DND-41 (cell line): ENCODE measurements at regions not wholly inside any gene's neighbourhood (a gene's known extent, or its start where the extent isn't known, plus 50 kb on each side); places are given as distances from the start of the nearest gene placed in this dataset.

Experiments used
- EZH2 ChIP-seq: IDR thresholded peaks from 3 replicates; pipeline ENCODE4 v1.6.1; 2012; ENCODE audit warnings: borderline replicate concordance, low read depth, mild to moderate bottlenecking, moderate library complexity, low read length, inconsistent platforms; ENCODE audit not compliant: severe bottlenecking
- TF ChIP-seq, protein P1 (sequence below): IDR thresholded peaks from 2 replicates; pipeline ENCODE4 v1.5.1; 2012; ENCODE audit warnings: borderline replicate concordance, low read length, moderate library complexity, mild to moderate bottlenecking; ENCODE audit not compliant: poor library complexity, severe bottlenecking; ENCODE audit errors: extremely low read depth

DNA sequence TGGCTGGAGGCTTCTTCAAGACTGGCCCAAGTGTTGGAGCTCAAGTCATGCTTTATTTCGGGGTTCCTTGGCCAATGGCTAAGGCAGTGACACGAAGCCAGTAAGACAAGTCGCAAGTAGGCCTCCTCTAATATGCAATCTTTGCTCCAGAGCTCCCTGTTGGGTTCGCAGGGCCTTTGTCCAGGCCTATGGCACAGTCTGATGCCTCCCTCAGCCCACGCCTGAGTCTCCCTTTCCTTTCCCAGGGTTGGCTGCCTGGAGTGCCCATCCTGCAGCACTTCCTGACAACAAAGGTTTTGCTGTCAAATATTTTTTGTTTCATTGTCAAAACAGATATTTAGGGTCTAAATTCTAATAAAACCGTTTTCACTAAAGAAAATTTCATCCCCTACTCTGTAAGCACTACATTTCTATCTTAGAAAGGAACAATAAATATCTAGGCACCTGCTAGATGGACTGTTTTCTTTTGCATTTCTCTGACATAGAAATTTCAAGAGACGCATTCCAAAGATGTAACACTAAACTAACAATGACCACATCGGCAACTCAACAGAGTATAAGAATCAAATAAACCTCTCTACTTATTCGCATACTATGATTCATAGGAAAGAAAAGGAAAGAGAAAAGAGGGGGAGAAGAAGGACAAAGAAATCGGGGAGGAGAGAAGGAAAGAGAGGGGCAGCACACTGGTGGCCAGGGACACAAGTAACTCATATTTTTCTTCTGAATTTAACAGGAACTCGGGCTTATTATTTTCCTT, 393.1 kb upstream of the ATP11B start:
- TF ChIP-seq, protein P1, sequence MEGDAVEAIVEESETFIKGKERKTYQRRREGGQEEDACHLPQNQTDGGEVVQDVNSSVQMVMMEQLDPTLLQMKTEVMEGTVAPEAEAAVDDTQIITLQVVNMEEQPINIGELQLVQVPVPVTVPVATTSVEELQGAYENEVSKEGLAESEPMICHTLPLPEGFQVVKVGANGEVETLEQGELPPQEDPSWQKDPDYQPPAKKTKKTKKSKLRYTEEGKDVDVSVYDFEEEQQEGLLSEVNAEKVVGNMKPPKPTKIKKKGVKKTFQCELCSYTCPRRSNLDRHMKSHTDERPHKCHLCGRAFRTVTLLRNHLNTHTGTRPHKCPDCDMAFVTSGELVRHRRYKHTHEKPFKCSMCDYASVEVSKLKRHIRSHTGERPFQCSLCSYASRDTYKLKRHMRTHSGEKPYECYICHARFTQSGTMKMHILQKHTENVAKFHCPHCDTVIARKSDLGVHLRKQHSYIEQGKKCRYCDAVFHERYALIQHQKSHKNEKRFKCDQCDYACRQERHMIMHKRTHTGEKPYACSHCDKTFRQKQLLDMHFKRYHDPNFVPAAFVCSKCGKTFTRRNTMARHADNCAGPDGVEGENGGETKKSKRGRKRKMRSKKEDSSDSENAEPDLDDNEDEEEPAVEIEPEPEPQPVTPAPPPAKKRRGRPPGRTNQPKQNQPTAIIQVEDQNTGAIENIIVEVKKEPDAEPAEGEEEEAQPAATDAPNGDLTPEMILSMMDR = no peak
- TF ChIP-seq EZH2 = no peak
